Medulla oblongata (tissue), 1 donor: ENCODE measurements at regions not wholly inside any gene's neighbourhood (a gene's known extent, or its start where the extent isn't known, plus 50 kb on each side); places are given as distances from the start of the nearest gene placed in this dataset.
"Not testable (repeated sequence)": the region's sequence is repeated elsewhere in the genome, so short reads cannot be mapped to it uniquely, and the experiment has no call there.

Experiments used
- DNase-seq: peaks from one replicate; pipeline ENCODE4 v3.0.0-alpha.2; 2015; ENCODE audit errors: extremely low spot score

DNA sequence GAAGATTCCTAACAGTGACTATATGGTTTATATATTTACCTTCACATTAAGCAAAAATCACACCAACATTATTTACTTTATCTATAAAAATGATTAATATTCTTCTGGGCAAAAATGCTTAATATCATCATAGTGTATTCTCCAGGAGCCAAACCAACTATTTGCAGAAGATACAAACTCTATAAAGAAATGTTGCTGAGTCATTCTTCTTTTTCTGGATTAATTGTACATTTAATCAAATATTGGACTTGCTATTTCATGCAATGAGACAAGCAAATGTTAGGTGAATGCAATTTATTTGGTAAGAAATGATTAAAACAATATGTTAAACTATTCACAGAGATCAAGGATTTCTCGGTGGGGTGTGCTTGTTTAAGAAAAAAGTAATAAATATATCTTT, 1075.8 kb downstream of the PCDH9 start:
- no peak for DNase-seq

DNA sequence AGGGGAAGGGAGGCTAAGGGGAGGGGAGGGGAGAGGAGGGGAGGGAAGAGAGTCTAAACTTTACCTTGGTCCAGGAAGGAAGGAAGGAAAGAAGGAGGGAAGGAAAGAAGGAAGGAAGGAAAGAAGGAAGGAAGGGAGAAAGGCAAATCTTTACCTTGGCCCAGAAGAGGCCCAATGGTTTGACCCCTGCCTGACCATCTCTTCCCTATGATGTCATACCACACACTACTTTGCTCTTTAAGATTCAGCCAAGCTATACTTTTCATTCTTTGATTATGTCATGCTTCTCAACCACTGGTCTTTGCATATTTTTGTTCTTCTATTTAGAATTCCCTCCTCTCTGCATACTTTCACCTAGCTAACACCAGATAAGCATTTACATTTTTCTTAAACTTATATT, 1077.5 kb downstream of the PCDH9 start:
- DNase-seq = no peak

DNA sequence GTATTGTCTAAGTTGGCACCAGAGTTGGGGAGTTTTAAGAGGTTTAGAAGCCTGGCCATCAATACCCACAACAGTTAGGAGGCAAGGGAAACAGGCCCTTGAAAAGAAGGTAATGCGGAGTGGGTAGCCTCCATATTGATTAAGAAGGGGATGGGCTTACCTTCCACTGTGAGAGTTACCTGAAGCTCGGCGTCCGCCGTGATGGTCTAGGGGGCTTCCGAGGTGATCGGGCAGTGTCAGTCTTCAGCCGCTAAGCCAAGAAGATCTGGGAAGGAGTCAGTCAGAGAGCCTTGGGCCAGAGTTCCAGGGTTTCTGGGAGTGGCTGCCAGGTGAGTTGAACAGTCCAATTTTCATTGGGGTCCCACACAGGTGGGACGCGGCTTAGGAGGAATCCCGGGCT, 1085.8 kb downstream of the PCDH9 start:
- not testable (repeated sequence) for DNase-seq

DNA sequence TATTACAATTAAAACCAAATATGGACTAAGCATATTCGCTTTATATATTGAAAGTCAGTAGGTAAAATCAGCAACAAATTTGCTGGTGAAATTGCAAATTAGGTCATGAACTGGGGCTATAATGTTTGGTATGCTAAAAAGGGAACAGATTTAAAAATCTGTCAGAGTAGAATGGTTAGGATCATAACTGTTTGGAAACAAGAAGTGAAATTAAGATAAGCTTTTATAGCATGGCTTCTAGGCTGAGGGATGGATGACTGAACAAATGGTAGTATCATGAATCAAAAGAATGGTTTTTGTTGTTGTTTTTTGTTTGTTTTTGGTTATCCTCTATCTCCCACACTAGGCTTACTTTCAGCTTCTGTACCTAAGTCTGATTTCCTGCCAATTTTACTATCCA, 1090.4 kb downstream of the PCDH9 start:
- DNase-seq = no peak

DNA sequence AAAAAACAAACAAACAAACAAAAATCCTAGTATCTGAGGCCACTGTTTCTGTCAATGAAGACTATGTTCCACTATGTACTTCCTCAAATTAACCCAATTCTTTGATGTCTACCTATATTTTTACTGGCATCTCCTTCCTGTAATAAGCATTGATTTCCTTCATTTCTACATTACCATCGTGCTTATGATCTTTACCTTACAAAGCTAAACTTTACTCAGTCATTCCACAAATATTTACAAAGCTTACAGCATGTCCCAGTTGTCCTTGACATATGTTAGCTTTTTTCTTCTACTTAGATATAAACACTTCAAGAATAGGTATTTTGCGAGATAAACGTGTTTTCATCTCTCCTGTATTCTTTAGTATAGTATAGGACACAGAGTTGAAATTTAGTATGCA, 1090.9 kb downstream of the PCDH9 start:
- no peak for DNase-seq

DNA sequence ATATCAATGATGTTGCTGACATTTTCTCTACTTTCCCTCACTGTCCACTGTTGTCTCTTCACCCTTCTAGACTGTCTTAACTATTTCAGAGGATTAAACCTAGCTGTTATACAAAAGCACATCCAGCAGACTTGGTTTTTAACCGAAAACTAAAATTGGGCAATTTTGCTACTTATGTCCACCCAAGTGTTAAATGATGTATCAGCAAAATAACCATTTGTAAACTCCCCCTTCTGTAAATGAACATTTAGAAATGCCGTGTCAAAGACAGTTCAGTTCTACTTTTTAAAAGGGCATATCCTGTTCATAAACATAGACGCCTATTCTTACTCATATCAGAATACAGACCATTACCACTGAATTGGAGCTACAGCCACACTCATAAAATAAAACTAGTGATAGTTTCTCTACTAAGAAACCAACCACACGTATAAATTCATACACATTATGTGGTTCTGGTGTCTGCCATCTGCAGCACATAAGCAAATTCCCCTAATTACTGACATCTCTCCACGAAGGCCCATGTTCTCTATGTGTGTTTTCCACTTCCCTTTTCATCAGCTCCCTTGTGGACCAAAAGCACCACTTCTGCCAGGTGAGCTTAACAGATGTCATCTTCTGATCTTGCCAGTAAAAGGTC, 1091.8 kb downstream of the PCDH9 start:
- no peak for DNase-seq

DNA sequence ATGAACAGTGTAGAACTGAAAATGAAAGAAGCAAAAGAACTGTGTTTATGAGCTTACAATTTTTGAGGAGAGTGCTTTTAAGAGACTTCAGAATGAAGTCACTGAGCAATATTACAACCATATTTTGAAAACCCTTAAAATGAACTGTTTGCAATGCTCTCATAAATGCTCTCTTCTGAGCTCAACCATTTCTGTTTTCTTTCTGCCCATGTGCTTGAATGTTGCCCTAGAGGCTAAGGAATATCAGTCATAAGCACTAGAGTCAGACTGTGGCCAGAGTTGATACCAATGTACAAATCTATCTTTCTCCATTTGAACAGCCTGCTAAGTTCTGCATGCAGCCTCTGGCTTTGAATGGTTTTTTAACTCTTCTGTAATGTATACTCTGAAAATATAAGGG, 1092.8 kb downstream of the PCDH9 start:
- DNase-seq = no peak

DNA sequence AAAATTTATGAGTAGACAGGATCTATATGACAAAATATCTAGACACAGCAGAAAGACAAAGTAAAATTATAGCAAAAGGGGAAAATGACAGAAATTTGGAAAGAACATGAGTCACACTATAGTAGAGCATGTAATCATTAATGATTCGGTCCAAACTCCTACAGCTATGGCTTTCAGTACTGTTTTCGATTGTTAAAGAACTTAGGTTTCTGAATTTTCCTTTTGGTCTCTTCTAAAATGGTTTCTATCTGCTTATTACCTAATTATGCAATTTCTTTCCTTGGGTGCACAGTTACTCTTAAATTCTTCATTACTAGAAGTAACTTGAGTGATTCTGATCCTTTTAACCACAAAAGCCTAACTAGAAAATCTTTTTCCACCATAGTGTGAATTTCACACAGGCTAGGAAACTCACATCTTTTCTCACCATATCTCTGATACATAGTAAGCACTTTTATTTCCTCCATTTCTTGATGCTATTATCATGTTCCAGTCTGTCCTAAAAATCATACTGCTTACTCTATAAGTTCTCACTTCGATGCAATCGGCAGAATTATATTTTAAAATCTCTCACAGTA, 1101.4 kb downstream of the PCDH9 start:
- no peak for DNase-seq

DNA sequence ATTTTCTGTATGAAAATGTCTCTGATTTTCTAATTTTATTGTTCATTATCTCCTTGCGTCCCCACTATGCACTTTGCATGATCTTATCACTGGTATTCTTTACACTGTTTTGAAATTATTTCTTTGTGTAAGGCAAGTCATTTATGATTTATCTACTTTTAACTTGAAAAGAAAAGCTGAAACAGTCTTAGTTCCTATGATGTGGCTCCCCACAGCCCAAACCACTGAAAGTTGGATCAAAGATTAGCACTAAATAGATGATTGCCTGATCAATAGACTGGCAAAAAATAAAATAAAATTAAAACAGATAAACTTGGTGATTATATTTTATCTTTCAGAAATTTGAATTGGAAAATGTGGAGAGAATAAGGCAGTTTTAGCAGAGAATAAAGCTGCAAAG, 1101.9 kb downstream of the PCDH9 start:
- DNase-seq = no peak

DNA sequence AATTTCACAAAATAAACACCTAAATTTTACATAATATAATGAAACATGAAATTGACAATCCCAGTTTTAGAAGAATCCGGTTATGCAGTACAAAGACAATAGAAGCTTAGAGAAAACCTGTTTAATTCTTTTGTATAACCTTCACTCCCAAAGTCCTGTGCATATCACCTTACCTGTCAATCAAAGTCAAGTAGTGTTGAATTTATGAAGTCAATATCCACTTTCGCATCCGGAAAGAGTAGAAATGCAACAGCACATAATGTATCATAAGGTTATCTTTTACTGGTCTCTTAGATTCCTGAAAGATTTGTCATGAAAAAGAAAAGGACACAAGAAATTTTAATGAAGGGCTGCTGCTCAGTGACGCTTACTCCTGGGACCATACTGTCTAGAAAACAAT, 1112.6 kb downstream of the PCDH9 start:
- no peak for DNase-seq

DNA sequence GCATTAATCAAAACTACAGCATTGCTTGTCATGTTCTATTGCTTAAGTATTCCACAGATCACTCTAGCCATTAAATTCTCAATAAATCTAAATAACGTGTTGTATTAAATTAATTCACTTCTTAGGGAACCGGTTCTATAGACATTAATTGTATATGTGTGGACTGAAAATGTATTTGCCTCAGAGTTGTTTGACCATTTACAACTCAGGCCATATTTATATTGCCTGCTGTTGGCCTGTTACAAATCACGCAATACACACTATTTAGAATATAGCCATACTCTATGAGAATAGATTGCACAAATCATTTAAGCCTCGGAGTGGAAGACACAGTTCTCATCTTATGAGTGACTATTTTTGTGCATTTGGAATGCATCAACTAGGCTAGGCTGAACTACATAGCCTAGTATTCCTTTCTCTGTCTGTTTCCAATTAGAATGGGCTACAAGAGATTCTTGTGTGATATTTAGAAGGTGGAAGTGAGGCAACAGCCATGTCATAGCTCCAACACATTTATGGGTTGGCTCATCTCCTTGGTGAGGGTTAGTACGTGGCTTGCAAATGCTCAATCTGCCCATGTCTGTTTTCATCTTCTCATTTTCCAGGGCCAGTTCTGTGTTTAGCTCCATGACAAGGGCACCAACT, 1116.1 kb downstream of the PCDH9 start:
- DNase-seq = no peak

DNA sequence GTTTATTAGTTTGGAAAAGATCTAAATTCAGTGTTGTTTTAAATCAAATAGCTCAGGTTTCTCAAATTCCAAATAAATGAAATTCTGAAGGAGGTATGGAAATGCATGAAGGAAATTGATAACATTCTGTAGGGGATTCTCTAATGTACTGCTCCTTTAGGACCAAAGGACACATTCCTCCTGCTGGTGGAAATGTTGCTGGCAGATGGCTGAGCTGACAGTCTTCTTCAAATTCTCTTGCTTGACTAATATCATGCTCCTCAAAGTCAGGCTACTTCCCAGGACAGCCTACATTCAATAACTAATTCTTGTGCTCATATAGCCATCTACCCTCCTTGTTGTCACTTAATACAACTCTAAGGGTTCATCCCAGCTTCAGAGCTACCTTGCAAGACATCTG, 1118.5 kb downstream of the PCDH9 start:
- DNase-seq = no peak

DNA sequence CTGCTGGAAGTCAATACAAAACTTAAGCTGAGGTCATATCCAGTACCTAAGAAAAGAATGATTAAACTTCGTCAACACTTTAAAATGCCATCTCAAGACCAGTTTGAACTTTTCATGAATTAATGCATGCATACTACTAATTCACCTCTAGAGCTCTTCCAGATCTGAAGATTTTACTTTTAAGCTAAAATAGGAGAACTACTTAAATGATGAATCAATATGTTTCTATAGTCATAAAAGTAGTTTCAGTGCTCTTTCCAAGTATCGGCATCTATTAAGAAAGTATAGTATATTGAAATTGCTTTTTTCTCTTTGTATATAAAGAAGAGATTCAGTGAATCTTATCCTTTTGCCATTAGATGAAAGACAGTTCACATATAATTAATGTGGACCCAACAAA, 1123.9 kb downstream of the PCDH9 start:
- DNase-seq = no peak

DNA sequence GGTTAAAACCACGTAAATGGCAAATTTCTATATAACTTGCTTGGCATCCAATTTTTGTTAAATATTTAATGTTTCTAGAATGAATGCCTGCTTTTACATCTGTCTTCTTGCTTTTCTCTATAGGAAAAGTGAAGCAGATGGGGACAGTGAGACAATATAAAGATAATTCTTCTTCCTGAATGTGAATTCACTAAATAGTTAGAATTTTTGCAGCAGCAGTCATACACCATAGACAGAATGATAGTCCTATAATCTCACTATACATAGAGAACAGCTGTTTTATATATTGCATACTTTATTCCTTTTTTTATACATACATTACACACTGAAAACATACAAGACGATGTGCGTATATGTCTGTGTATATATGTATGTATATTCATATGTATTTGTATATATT, 1127.3 kb downstream of the PCDH9 start:
- no peak for DNase-seq

DNA sequence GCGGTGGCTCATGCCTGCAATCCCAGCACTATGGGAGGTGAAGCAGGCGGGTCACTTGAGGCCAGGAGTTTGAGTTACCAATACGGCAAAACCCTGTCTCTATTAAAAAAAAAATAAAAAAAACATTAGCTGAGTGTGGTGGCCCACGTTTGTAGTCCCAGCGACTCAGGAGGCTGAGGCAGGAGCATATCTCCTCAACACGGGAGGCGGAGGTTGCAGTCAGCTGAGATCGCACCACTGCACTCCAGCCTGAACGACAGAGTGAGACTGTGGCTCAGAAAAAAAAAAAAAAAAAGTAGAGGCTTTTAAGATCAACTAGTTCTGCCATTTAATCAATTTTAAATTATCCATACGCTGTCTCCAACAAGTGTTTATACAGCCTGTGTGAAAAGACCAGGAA, 1130.3 kb downstream of the PCDH9 start:
- no peak for DNase-seq

DNA sequence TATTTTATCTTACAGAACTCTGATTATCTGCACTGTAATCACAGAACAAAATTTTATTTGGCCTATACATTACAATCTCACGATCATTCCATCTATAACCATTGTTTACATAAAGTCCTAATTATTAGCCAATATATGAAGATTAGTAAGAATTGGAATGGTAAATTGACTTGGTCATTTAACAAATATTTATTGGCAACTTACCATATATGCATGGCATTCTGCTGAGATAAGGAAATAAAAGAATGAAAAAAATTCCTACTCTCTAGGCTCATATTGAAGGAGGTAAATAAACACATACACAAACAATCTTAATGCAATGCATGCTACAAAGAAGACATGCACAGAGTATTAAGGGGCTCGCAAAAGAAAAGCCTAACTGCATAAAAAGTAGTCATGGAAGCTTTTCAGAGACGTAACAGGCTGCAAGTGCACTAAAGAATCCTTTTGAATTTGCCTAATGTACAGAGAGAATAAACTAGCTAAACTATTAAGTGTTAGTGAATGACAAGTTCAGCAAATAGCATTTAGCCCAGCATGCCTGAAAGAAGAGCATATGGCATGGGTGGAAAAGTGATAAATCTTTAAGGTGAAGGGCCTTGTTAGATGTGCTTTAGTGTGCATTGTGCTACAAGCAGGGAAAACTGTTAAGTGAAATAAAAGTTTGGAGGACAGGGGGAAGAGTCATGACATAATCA, 1131.1 kb downstream of the PCDH9 start:
- no peak for DNase-seq

DNA sequence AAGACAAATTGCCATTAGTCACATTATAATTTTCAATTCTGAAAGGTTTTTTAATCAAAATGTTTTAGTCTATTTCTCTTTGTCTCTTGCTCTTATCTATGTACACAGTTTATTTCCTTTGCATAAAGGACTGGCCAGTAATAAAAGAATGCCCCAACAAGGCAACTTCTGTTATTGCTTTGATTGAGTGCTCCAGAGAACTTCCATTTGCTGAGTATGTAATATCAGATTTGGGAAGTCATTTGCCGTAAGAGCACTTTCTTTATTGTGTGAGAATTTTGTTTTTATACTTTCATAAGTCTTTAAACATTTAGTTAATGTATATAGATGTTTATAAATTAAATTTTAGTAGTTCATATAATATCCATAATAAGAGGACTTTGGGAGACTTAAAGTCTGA, 1140.4 kb downstream of the PCDH9 start:
- DNase-seq = no peak

DNA sequence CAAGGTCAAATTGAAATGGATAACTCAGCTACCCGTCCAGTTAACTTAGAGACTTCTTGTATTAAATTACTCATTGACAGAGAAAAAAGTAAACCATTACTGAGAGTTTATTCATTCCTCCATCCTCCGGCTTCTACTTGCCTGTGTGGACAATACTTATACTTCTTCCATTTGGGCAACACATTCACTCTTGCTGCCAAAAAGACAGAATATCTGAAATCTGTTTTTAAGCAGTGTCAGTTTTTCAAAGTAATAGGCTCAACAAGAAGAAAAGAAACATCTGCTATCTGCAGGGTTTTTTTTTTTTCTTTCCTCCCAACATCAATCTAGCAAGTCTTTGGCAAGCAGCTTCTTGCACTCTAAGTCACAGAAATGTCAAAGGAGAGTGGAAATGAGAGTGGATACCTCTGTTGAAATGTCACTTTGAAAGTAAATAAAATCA, 1142.8 kb downstream of the PCDH9 start:
- DNase-seq = no peak

DNA sequence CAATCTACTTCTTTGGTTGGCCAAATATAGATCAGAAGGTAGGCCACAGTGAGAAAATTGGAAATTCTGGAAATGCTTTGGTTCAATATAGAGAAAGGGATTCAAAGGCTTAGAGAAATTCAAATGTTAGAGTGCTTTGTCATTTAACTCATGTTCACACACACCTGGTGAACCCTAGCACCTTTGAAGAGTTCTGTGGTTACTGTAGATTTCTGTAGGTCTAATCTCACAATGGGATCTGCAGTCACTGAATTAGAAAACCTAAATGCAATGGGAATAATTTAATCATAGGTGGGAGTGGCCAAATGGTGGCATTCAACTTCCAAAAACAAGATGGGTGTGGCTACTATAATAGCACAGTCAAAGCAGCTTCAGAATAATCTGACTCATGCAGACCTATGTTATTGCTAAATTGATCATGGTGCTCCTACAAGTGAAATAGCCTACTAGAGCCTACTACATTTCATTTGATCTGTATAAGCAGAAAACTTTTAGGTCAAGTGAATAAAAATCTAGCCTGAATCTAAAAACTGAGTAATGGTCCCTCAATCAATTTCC, 1152.9 kb downstream of the PCDH9 start:
- no peak for DNase-seq

DNA sequence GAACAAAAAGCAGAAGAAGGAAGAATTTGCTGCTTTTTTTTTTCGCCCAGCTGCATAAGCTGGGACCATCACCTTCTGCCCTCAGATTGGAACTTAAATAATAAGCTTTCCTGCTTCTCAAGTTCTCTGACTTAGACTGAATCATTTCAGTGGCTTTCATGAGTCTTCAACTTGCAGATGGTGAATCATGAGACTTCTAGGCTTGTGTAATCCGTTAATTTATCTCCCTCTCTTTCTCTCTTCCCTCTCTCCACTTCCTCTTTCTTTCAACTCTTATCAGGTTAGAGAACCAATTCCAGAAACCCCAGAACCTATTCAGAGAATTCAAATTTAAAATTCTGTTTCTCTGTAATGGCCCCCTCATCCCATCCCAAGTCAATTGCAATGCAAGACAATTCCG, 1153.7 kb downstream of the PCDH9 start:
- DNase-seq = no peak

DNA sequence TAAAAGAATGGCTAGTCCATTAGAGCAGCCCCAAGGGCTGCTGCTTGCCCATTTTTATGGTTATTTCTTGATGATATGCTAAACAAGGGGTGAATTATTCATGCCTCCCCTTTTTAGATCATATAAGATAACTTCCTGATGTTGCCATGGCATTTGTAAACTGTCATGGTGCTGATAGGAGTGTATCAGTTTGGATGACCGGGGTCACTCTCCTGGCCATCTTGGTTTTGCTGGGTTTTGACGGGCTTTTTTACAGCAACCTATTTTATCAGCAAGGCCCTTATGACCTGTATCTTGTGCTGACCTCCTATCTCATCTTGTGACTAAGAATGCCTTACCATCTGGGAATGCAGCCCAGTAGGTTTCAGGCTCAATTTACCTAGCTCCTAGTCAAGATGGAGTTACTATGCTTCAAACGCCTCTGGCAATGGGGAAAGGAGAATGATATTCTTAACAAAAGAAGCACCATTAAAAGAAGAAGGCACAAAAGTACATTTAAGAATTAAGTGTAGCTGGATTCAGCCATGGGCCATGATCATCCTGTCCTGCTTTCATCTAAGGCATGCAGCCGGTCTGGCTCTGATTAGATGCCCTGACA, 1156.0 kb downstream of the PCDH9 start:
- DNase-seq = no peak

DNA sequence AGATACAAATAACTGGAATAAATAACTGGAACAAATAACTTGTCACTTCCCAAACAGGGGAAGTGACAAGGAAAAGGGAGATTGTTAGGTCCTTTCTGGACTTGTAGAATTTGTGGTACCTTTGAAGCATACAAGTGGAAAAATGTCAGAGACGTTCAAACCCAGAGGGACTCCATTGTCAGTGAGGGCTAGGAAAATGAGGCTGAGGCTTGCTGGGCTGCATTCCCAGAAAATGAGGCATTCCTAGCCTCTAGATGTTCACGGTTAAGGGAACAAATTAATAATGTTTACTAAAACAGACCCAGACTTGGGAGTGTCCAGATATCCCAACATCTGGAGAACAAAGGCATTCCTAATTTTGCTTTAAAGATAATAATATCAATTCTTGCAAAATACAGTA, 1158.0 kb downstream of the PCDH9 start:
- peak; percentile 28 for DNase-seq
